ENCODE measurements at regions not wholly inside any gene's neighbourhood (a gene's known extent, or its start where the extent isn't known, plus 50 kb on each side); places are given as distances from the start of the nearest gene placed in this dataset.

GRCh38 chr9:23483566-23483965 lies 342.5 kb downstream of the ELAVL2 start:
- Histone ChIP-seq H3K4me1 (no peaks in the 10 kb centered on the region), H3K27me3 (no peaks in the 10 kb centered on the region), H3K27ac (no peak overlapping the region), H3K9me3 (no peaks in the 10 kb centered on the region), H3K36me3 (no peaks in the 10 kb centered on the region), H3K4me3 (no peak overlapping the region)
- TF ChIP-seq CTCF (IDR thresholded peaks at IDR 0.05) (no peak), POLR2A (IDR thresholded peaks at IDR 0.05) (no peak)
- no peak for DNase-seq
- WGBS, 2 donors, result 70 to 85% methylated on average over 1 of the region's 1 CpG
- intact Hi-C loops (cut with DNase I), result no loop called here

- Histone ChIP-seq H3K36me3 (no peaks in the 10 kb centered on the region), H3K9me3 (no peaks in the 10 kb centered on the region), H3K4me3 (no peak overlapping the region), H3K27ac (no peak overlapping the region), H3K27me3 (no peaks in the 10 kb centered on the region), H3K4me1 (peaks cover 0 to 5% (median 0%) of the 10 kb centered on the region in 3 donors)
- TF ChIP-seq POLR2A (IDR thresholded peaks at IDR 0.05) (no peak), CTCF (IDR thresholded peaks at IDR 0.05) (peak in 3 of 6 experiments; percentile 27 to 47 (median 32))
- intact Hi-C loops (cut with DNase I), result no loop called here
- DNase-seq, result no peak
- 20 to 24% methylated on average over 5 of the region's 5 CpGs for WGBS, 2 donors
Observed at GRCh38 chr9:23492126-23493002, 333.7 kb downstream of the ELAVL2 start.

DNA sequence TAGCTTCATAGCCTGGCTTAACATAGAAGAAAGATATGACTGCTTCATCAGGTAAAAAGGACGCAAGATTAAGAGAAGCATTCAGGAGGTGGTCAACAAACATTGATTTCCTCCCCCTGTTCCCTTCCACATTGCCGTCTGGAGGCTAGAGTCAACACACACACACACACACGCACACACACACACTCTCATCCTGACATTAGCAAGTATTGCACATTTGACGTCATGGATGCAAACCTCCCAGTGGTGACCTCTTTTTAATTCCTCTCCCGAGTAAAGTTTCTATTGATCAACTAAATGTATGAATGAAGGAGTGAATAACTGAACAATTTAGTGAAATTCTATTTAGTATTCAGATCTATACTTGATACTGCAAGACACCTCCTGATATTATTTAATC lies 332.8 kb downstream of the ELAVL2 start:
- 59 to 79% methylated on average over 5 of the region's 5 CpGs for WGBS, 2 donors
- intact Hi-C loops (cut with DNase I), result no loop called here

DNA sequence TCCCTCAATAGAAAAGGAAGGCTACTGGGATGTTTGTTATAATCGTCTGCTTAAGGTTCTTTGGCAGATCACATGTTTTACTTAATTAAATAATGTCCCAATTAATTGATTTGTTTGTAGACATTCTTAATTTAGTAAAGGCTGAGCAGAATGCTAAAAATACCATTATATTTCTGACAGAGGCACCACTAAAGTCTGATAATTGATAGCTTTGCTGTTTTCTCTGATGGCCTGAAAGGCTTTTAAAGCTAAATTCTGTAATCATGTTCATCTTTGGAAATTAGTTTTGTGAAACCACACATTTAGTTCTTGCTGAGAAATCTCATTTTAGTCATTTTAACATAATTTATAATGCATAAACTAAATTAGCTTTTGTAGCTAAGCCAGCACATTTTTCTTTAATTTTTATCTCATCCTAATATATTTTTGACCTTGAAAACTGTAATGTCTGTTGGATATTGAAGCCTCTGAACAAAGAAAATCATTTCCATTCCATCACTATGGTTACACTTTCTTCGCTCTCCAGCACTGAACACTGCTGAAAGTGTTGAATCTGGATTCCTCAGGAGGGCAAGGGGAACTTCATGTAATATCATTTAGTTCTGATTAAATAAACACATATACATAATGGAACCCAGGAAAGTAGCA lies 329.4 kb downstream of the ELAVL2 start:
- no peak overlapping the region for H3K4me3 ChIP-seq
- H3K9me3 ChIP-seq, result no peaks in the 10 kb centered on the region
- intact Hi-C loops (cut with DNase I), result no loop called here
- DNase-seq, result no peak
- H3K27me3 ChIP-seq, result no peaks in the 10 kb centered on the region
- H3K27ac ChIP-seq, result no peak overlapping the region
- no peaks in the 10 kb centered on the region for H3K36me3 ChIP-seq
- TF ChIP-seq POLR2A (IDR thresholded peaks at IDR 0.05) (no peak), CTCF (IDR thresholded peaks at IDR 0.05) (no peak)
- H3K4me1 ChIP-seq, result peaks cover 0 to 5% (median 0%) of the 10 kb centered on the region in 3 donors
- WGBS, 2 donors, result 74 to 76% methylated on average over 2 of the region's 2 CpGs

More for the DNA sequence above, 332.8 kb downstream of the ELAVL2 start:
- no peak for DNase-seq
- Histone ChIP-seq H3K27ac (no peak overlapping the region), H3K4me3 (no peak overlapping the region), H3K4me1 (peaks cover 0 to 5% (median 0%) of the 10 kb centered on the region in 3 donors), H3K27me3 (no peaks in the 10 kb centered on the region), H3K9me3 (no peaks in the 10 kb centered on the region), H3K36me3 (no peaks in the 10 kb centered on the region)
- TF ChIP-seq POLR2A (IDR thresholded peaks at IDR 0.05) (no peak), CTCF (IDR thresholded peaks at IDR 0.05) (no peak)

GRCh38 chr9:23497137-23497504 lies 328.9 kb downstream of the ELAVL2 start:
- no peak for DNase-seq
- Histone ChIP-seq H3K36me3 (no peaks in the 10 kb centered on the region), H3K4me3 (no peak overlapping the region), H3K27ac (no peak overlapping the region), H3K4me1 (peaks cover 0 to 5% (median 0%) of the 10 kb centered on the region in 3 donors), H3K27me3 (no peaks in the 10 kb centered on the region), H3K9me3 (no peaks in the 10 kb centered on the region)
- 50 to 61% methylated on average over 3 to 4 of the region's 4 CpGs for WGBS, 2 donors
- intact Hi-C loops (cut with DNase I), result no loop called here
- TF ChIP-seq CTCF (IDR thresholded peaks at IDR 0.05), result no peak
- TF ChIP-seq POLR2A (IDR thresholded peaks at IDR 0.05), result no peak
